ENCODE measurements at regions not wholly inside any gene's neighbourhood (a gene's known extent, or its start where the extent isn't known, plus 50 kb on each side); places are given as distances from the start of the nearest gene placed in this dataset.
"Not testable (repeated sequence)": the region's sequence is repeated elsewhere in the genome, so short reads cannot be mapped to it uniquely, and the experiment has no call there.

DNA sequence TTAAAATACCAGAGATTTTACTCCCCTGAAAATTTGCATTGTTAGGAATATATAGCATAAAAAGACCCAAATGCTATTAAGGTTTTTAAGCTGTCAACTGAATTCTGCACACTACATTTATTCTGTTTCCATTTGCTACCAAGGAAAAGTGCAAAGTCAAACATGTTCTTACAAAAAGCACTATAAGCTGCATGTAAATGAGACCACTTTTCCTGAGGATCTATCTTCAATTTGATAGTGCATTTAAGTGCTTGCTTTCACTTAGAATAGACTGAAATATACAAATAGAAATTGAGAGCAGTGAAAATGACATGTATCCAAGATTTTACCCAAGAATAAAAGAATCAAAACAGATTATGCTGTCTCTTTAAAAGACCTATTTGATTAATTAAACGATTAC is 1216.2 kb downstream of the ROBO2 start:
- Histone ChIP-seq H3K9me2 (replicated peaks; ENCODE audit: low read depth, low read length) (no peaks in the 10 kb centered on the region), H4K20me1 (ENCODE audit: insufficient read depth, low read length, poor library complexity, severe bottlenecking) (no peaks in the 10 kb centered on the region), H3F3A (ENCODE audit: low read depth) (no peaks in the 10 kb centered on the region), H3K4me3 (ENCODE audit: low read length, poor library complexity, severe bottlenecking) (no peak overlapping the region), H3K27me3 (ENCODE audit: insufficient read depth, low read length, poor library complexity, severe bottlenecking) (no peaks in the 10 kb centered on the region), H3K4me2 (ENCODE audit: low read depth, low read length, poor library complexity, severe bottlenecking) (no peak overlapping the region), H3K4me1 (ENCODE audit: insufficient read depth, low read length, poor library complexity, severe bottlenecking) (no peaks in the 10 kb centered on the region), H3K9ac (ENCODE audit: low read depth, low read length, poor library complexity, severe bottlenecking) (no peak overlapping the region), H3K9me3 (ENCODE audit: insufficient read depth, low read depth, low read length) (no peaks in the 10 kb centered on the region), H3K79me2 (ENCODE audit: insufficient read depth, low read length) (no peaks in the 10 kb centered on the region), H3K36me3 (ENCODE audit: insufficient read depth, low read length) (no peaks in the 10 kb centered on the region), H2AFZ (ENCODE audit: low read length) (no peak overlapping the region)
- TF ChIP-seq, protein P1, sequence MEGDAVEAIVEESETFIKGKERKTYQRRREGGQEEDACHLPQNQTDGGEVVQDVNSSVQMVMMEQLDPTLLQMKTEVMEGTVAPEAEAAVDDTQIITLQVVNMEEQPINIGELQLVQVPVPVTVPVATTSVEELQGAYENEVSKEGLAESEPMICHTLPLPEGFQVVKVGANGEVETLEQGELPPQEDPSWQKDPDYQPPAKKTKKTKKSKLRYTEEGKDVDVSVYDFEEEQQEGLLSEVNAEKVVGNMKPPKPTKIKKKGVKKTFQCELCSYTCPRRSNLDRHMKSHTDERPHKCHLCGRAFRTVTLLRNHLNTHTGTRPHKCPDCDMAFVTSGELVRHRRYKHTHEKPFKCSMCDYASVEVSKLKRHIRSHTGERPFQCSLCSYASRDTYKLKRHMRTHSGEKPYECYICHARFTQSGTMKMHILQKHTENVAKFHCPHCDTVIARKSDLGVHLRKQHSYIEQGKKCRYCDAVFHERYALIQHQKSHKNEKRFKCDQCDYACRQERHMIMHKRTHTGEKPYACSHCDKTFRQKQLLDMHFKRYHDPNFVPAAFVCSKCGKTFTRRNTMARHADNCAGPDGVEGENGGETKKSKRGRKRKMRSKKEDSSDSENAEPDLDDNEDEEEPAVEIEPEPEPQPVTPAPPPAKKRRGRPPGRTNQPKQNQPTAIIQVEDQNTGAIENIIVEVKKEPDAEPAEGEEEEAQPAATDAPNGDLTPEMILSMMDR (conservative IDR thresholded peaks at IDR 0.05; ENCODE audit: low read length): no peak
- no peak for TF ChIP-seq EZH2phosphoT487 (IDR thresholded peaks at IDR 0.05; ENCODE audit: borderline replicate concordance)

DNA sequence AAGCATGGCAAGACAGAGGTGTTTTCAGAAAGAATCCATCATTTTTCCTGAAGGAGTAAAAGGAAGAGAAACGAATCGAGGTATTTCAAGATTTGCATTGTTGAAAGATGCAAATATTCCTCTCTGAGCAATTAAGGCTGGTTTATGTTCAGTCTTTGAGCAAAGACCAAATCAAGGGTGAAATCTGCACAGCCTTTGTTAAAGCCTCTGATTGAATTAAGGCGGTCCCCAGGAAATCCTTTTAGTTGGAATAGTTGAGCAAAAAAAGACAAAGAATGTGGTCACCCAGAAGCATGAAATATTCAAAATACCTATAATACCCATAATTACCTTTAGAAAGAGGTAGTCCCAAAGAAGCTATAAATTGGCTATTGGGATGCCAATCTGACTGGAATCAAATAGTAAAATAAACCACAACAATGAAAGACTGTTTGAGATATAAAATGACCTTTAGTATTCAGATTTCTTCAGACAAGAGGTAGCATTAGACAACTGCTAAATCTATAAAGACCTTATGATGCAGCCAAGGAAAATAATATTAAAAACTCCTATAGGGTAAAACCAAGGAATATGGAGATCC is 1218.1 kb downstream of the ROBO2 start:
- no peaks in the 10 kb centered on the region for H3K4me1 ChIP-seq (ENCODE audit: insufficient read depth, low read length, poor library complexity, severe bottlenecking)
- no peaks in the 10 kb centered on the region for H4K20me1 ChIP-seq (ENCODE audit: insufficient read depth, low read length, poor library complexity, severe bottlenecking)
- TF ChIP-seq EZH2phosphoT487 (IDR thresholded peaks at IDR 0.05; ENCODE audit: borderline replicate concordance): no peak
- H3K4me3 ChIP-seq (ENCODE audit: low read length, poor library complexity, severe bottlenecking): no peak overlapping the region
- H3K27me3 ChIP-seq (ENCODE audit: insufficient read depth, low read length, poor library complexity, severe bottlenecking): no peaks in the 10 kb centered on the region
- H3K9ac ChIP-seq (ENCODE audit: low read depth, low read length, poor library complexity, severe bottlenecking): no peak overlapping the region
- no peaks in the 10 kb centered on the region for H3K36me3 ChIP-seq (ENCODE audit: insufficient read depth, low read length)
- no peaks in the 10 kb centered on the region for H3K79me2 ChIP-seq (ENCODE audit: insufficient read depth, low read length)
- H3K9me3 ChIP-seq (ENCODE audit: insufficient read depth, low read depth, low read length): no peaks in the 10 kb centered on the region
- no peaks in the 10 kb centered on the region for H3F3A ChIP-seq (ENCODE audit: low read depth)
- no peak overlapping the region for H2AFZ ChIP-seq (ENCODE audit: low read length)
- no peak overlapping the region for H3K4me2 ChIP-seq (ENCODE audit: low read depth, low read length, poor library complexity, severe bottlenecking)
- H3K9me2 ChIP-seq (replicated peaks; ENCODE audit: low read depth, low read length): no peaks in the 10 kb centered on the region

DNA sequence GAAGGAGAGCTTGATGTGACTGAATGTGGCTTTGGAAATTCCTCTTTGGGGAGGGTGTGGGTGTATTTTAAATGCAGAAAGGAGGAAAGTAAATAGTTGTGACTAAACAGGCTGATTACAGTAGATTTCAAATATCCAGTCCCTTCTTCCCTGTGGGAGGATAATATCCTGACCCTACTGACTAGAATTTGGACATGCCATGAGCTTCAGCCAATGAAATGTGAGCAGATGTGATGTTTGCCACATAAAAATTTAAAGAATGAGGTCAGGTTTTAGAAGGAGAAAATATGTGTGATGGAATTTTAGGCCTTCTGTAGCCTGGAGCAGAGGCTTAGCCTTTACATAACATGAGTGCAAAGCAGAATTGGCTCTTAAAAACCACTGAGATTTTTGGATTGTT is 1218.9 kb downstream of the ROBO2 start:
- H3K9ac ChIP-seq (ENCODE audit: low read depth, low read length, poor library complexity, severe bottlenecking): no peak overlapping the region
- H3K4me2 ChIP-seq (ENCODE audit: low read depth, low read length, poor library complexity, severe bottlenecking): no peak overlapping the region
- no peaks in the 10 kb centered on the region for H3K27me3 ChIP-seq (ENCODE audit: insufficient read depth, low read length, poor library complexity, severe bottlenecking)
- no peaks in the 10 kb centered on the region for H4K20me1 ChIP-seq (ENCODE audit: insufficient read depth, low read length, poor library complexity, severe bottlenecking)
- H3K4me3 ChIP-seq (ENCODE audit: low read length, poor library complexity, severe bottlenecking): no peak overlapping the region
- H3K36me3 ChIP-seq (ENCODE audit: insufficient read depth, low read length): no peaks in the 10 kb centered on the region
- no peaks in the 10 kb centered on the region for H3F3A ChIP-seq (ENCODE audit: low read depth)
- H2AFZ ChIP-seq (ENCODE audit: low read length): no peak overlapping the region
- TF ChIP-seq, protein P1 (conservative IDR thresholded peaks at IDR 0.05; ENCODE audit: low read length): no peak
- TF ChIP-seq EZH2phosphoT487 (IDR thresholded peaks at IDR 0.05; ENCODE audit: borderline replicate concordance): no peak
- H3K79me2 ChIP-seq (ENCODE audit: insufficient read depth, low read length): no peaks in the 10 kb centered on the region
- no peaks in the 10 kb centered on the region for H3K4me1 ChIP-seq (ENCODE audit: insufficient read depth, low read length, poor library complexity, severe bottlenecking)
- no peaks in the 10 kb centered on the region for H3K9me2 ChIP-seq (replicated peaks; ENCODE audit: low read depth, low read length)
- no peaks in the 10 kb centered on the region for H3K9me3 ChIP-seq (ENCODE audit: insufficient read depth, low read depth, low read length)

DNA sequence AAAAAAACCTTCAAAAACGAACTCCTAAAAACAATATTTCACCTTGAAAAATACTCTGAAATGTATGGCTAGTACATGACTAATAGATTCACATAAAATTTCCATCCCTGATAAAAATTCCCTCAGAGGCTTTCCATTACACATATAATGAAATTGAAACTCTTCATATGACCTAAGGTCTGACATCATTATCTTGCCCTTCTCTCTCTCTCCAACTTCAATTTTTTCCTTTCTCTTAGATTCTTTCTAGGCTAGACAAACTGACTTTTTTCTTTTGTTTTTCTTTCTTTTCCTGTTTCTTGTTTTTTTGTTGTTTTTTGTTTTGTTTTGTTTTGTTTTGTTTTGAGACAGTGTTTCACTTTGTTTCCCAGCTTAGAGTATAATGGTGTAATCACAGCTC is 1220.5 kb downstream of the ROBO2 start:
- H3K36me3 ChIP-seq (ENCODE audit: insufficient read depth, low read length): no peaks in the 10 kb centered on the region
- no peak overlapping the region for H2AFZ ChIP-seq (ENCODE audit: low read length)
- H3F3A ChIP-seq (ENCODE audit: low read depth): no peaks in the 10 kb centered on the region
- no peaks in the 10 kb centered on the region for H3K4me1 ChIP-seq (ENCODE audit: insufficient read depth, low read length, poor library complexity, severe bottlenecking)
- H3K4me2 ChIP-seq (ENCODE audit: low read depth, low read length, poor library complexity, severe bottlenecking): no peak overlapping the region
- H3K9me3 ChIP-seq (ENCODE audit: insufficient read depth, low read depth, low read length): no peaks in the 10 kb centered on the region
- H3K9ac ChIP-seq (ENCODE audit: low read depth, low read length, poor library complexity, severe bottlenecking): no peak overlapping the region
- H3K79me2 ChIP-seq (ENCODE audit: insufficient read depth, low read length): no peaks in the 10 kb centered on the region
- H3K4me3 ChIP-seq (ENCODE audit: low read length, poor library complexity, severe bottlenecking): no peak overlapping the region
- no peaks in the 10 kb centered on the region for H3K27me3 ChIP-seq (ENCODE audit: insufficient read depth, low read length, poor library complexity, severe bottlenecking)
- H3K9me2 ChIP-seq (replicated peaks; ENCODE audit: low read depth, low read length): no peaks in the 10 kb centered on the region
- H4K20me1 ChIP-seq (ENCODE audit: insufficient read depth, low read length, poor library complexity, severe bottlenecking): no peaks in the 10 kb centered on the region
- TF ChIP-seq EZH2phosphoT487 (IDR thresholded peaks at IDR 0.05; ENCODE audit: borderline replicate concordance): no peak
- TF ChIP-seq, protein P1 (conservative IDR thresholded peaks at IDR 0.05; ENCODE audit: low read length): no peak

DNA sequence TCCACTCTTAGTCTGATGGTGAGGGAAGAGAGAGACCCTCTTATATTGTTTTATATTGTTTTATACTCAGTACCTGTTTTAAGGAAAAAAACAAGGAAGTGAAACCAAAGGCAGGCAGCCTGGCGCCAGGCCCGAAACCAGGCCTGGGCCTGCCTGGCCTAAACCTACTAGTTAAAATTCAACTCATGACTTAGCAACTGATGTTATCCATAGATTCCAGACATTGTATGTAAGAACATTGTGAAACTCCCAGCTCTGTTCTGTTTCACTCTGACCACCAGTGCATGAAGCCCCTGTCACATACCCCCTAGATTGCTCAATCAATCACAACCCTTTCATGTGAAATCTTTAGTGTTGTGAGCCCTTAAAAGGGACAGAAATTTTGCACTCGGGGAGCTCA is 1226.7 kb downstream of the ROBO2 start:
- not testable (repeated sequence) for H3K9me3 ChIP-seq (ENCODE audit: insufficient read depth, low read depth, low read length); H3F3A ChIP-seq (ENCODE audit: low read depth); H4K20me1 ChIP-seq (ENCODE audit: insufficient read depth, low read length, poor library complexity, severe bottlenecking); H3K36me3 ChIP-seq (ENCODE audit: insufficient read depth, low read length); H3K79me2 ChIP-seq (ENCODE audit: insufficient read depth, low read length); H3K4me3 ChIP-seq (ENCODE audit: low read length, poor library complexity, severe bottlenecking); H3K9ac ChIP-seq (ENCODE audit: low read depth, low read length, poor library complexity, severe bottlenecking); H3K4me2 ChIP-seq (ENCODE audit: low read depth, low read length, poor library complexity, severe bottlenecking); H3K27me3 ChIP-seq (ENCODE audit: insufficient read depth, low read length, poor library complexity, severe bottlenecking); H2AFZ ChIP-seq (ENCODE audit: low read length); H3K4me1 ChIP-seq (ENCODE audit: insufficient read depth, low read length, poor library complexity, severe bottlenecking); H3K9me2 ChIP-seq (replicated peaks; ENCODE audit: low read depth, low read length)
